Ramos (cell line): ENCODE measurements at regions not wholly inside any gene's neighbourhood (a gene's known extent, or its start where the extent isn't known, plus 50 kb on each side); places are given as distances from the start of the nearest gene placed in this dataset.

Experiments used
- in situ Hi-C: fragments of 300-500 bp; cut with MboI; formaldehyde crosslinking; loops from one replicate; pipeline ENCODE4 v1.14.3; 2022; ENCODE audit warnings: low sequenced_read_pairs; ENCODE audit not compliant: unreplicated experiment

GRCh38 chr1:4084048-4084431, 184.0 kb upstream of the C1orf174 start:
- in situ Hi-C loops, result no loop called here

- in situ Hi-C loops, result no loop called here
Observed at GRCh38 chr1:4084446-4084845, 184.4 kb upstream of the C1orf174 start.

GRCh38 chr1:4084896-4085295, 184.8 kb upstream of the C1orf174 start:
- in situ Hi-C loops, result no loop called here

- in situ Hi-C loops, result no loop called here
Observed at GRCh38 chr1:4085546-4085945, 185.5 kb upstream of the C1orf174 start.

- in situ Hi-C loops, result no loop called here
Observed at GRCh38 chr1:4086085-4086850, 186.2 kb upstream of the C1orf174 start.

GRCh38 chr1:4086921-4087320, 186.8 kb upstream of the C1orf174 start:
- in situ Hi-C loops, result no loop called here

GRCh38 chr1:4087530-4088420, 187.7 kb upstream of the C1orf174 start:
- in situ Hi-C loops, result no loop called here

- in situ Hi-C loops, result no loop called here
Observed at GRCh38 chr1:4088676-4089075, 188.6 kb upstream of the C1orf174 start.

GRCh38 chr1:4089421-4090175, 189.5 kb upstream of the C1orf174 start:
- in situ Hi-C loops, result no loop called here

GRCh38 chr1:4090556-4090955, 190.5 kb upstream of the C1orf174 start:
- in situ Hi-C loops, result no loop called here

- in situ Hi-C loops, result no loop called here
Observed at GRCh38 chr1:4090976-4091660, 191.0 kb upstream of the C1orf174 start.

- in situ Hi-C loops, result no loop called here
Observed at GRCh38 chr1:4091996-4092395, 191.9 kb upstream of the C1orf174 start.

- in situ Hi-C loops, result no loop called here
Observed at GRCh38 chr1:4093856-4094565, 193.9 kb upstream of the C1orf174 start.

- in situ Hi-C loops, result no loop called here
Observed at GRCh38 chr1:4095433-4095971, 195.4 kb upstream of the C1orf174 start.

- in situ Hi-C loops, result no loop called here
Observed at GRCh38 chr1:4101459-4102161, 201.5 kb upstream of the C1orf174 start.

- in situ Hi-C loops, result no loop called here
Observed at GRCh38 chr1:4105300-4105880, 205.3 kb upstream of the C1orf174 start.

- in situ Hi-C loops, result no loop called here
Observed at GRCh38 chr1:4106731-4107130, 206.7 kb upstream of the C1orf174 start.

GRCh38 chr1:4107291-4107690, 207.2 kb upstream of the C1orf174 start:
- in situ Hi-C loops, result no loop called here
